GM23338 (cell line): ENCODE measurements at regions not wholly inside any gene's neighbourhood (a gene's known extent, or its start where the extent isn't known, plus 50 kb on each side); places are given as distances from the start of the nearest gene placed in this dataset.

Experiments used
- ATAC-seq: fragments of 200-7000 bp; cut with Tn5 transposase; 3 replicates; pipeline ENCODE4 v1.9.1; 2020
- DNase-seq: peaks from one replicate; pipeline ENCODE4 v3.0.0-alpha.2; 2015; ENCODE audit warnings: low spot score
- H2AFZ ChIP-seq: fragments of 200-600 bp; sonication (generic); 2 replicates; pipeline ENCODE4 v1.8.0; 2016; ENCODE audit warnings: antibody characterized with exemption, mild to moderate bottlenecking, moderate library complexity
- H3F3A ChIP-seq: fragments of 200-600 bp; sonication (generic); replicated peaks from 2 replicates; pipeline ENCODE4 v1.8.0; 2017; ENCODE audit warnings: antibody characterized with exemption, mixed run types, low read depth
- H3K27ac ChIP-seq: fragments of 200-600 bp; sonication (generic); 2 replicates; pipeline ENCODE4 v1.6.1; 2016; ENCODE audit warnings: low read depth
- H3K27me3 ChIP-seq: fragments of 200-600 bp; sonication (generic); 2 replicates; pipeline ENCODE4 v1.8.0; 2016; ENCODE audit warnings: mild to moderate bottlenecking, mixed run types, moderate library complexity; ENCODE audit not compliant: insufficient read depth
- H3K36me3 ChIP-seq: fragments of 200-600 bp; sonication (generic); 2 replicates; pipeline ENCODE4 v1.8.0; 2016; ENCODE audit warnings: mild to moderate bottlenecking; ENCODE audit not compliant: insufficient read depth
- H3K4me1 ChIP-seq: fragments of 200-600 bp; sonication (generic); 2 replicates; pipeline ENCODE4 v1.8.0; 2016; ENCODE audit warnings: mild to moderate bottlenecking, moderate library complexity; ENCODE audit not compliant: insufficient read depth
- H3K4me2 ChIP-seq: fragments of 200-600 bp; sonication (generic); 2 replicates; pipeline ENCODE4 v1.7.1; 2017; ENCODE audit warnings: mixed run types
- H3K4me3 ChIP-seq: fragments of 200-600 bp; sonication (generic); 2 replicates; pipeline ENCODE4 v1.6.1; 2016; ENCODE audit warnings: mixed run types
- H3K79me2 ChIP-seq: fragments of 200-600 bp; sonication (generic); replicated peaks from 2 replicates; pipeline ENCODE4 v1.8.0; 2017; ENCODE audit warnings: mild to moderate bottlenecking; ENCODE audit not compliant: insufficient read depth
- H3K9me2 ChIP-seq: fragments of 200-600 bp; sonication (generic); 2 replicates; pipeline ENCODE4 v1.8.0; 2017; ENCODE audit not compliant: insufficient read depth
- H4K20me1 ChIP-seq: fragments of 200-600 bp; sonication (generic); replicated peaks from 2 replicates; pipeline ENCODE4 v1.8.0; 2017; ENCODE audit warnings: mild to moderate bottlenecking; ENCODE audit not compliant: insufficient read depth
- H3K27ac Mint-ChIP-seq: 2 replicates; pipeline ENCODE4 v1.8.0; 2020; ENCODE audit warnings: inconsistent platforms, mild to moderate bottlenecking, moderate library complexity, mixed read lengths
- H3K27me3 Mint-ChIP-seq: 3 replicates; pipeline ENCODE4 v1.8.0; 2022; ENCODE audit warnings: low read depth, mild to moderate bottlenecking, moderate library complexity, mixed read lengths, inconsistent platforms; ENCODE audit not compliant: insufficient read depth, poor library complexity
- H3K36me3 Mint-ChIP-seq: 3 replicates; pipeline ENCODE4 v1.8.0; 2021; ENCODE audit warnings: low read depth, mild to moderate bottlenecking, inconsistent platforms, moderate library complexity, mixed read lengths
- H3K4me1 Mint-ChIP-seq: 3 replicates; pipeline ENCODE4 v1.8.0; 2020; ENCODE audit warnings: mild to moderate bottlenecking, inconsistent platforms, mixed read lengths
- H3K4me3 Mint-ChIP-seq: 3 replicates; pipeline ENCODE4 v1.8.0; 2021; ENCODE audit warnings: moderate library complexity, mild to moderate bottlenecking, inconsistent platforms, mixed read lengths
- H3K9me3 Mint-ChIP-seq: 3 replicates; pipeline ENCODE4 v1.8.0; 2020; ENCODE audit warnings: moderate library complexity, mild to moderate bottlenecking, inconsistent platforms, mixed read lengths
- CREB1 ChIP-seq: fragments of 250-450 bp; sonication (Bioruptor Pico); IDR thresholded peaks from 2 replicates; pipeline ENCODE4 v1.5.0; 2020; ENCODE audit warnings: low read depth, mild to moderate bottlenecking, moderate library complexity
- CTCF ChIP-seq, 2 experiments: fragments of 200-600 bp in 1 of 2; sonication (generic) in 1 of 2; conservative IDR thresholded peaks; 2 replicates each; pipeline versions ENCODE4 v1.5.1 to v1.6.1; 2016 to 2017; ENCODE audit warnings: antibody characterized with exemption in 2 of 2, low read depth in 2 of 2, mild to moderate bottlenecking in 2 of 2, moderate library complexity in 1 of 2
- ETS1 ChIP-seq: IDR thresholded peaks from 2 replicates; pipeline ENCODE4 v1.6.1; 2016; ENCODE audit warnings: antibody characterized with exemption
- EZH2 ChIP-seq: fragments of 200-600 bp; sonication (generic); IDR thresholded peaks from one replicate; pipeline ENCODE4 v1.8.0; 2017; ENCODE audit warnings: antibody characterized with exemption, mild to moderate bottlenecking, low read depth; ENCODE audit not compliant: unreplicated experiment
- EZH2phosphoT487 ChIP-seq: fragments of 200-600 bp; sonication (generic); IDR thresholded peaks from one replicate; pipeline ENCODE4 v1.8.1; 2018; ENCODE audit warnings: antibody characterized with exemption; ENCODE audit not compliant: unreplicated experiment
- JUNB ChIP-seq: IDR thresholded peaks from one replicate; pipeline ENCODE4 v1.6.1; 2016; ENCODE audit warnings: antibody characterized with exemption; ENCODE audit not compliant: unreplicated experiment
- NANOG ChIP-seq: IDR thresholded peaks from 2 replicates; pipeline ENCODE4 v1.6.1; 2016; ENCODE audit warnings: antibody characterized with exemption, borderline replicate concordance
- POLR2AphosphoS5 ChIP-seq: IDR thresholded peaks from 2 replicates; pipeline ENCODE4 v1.6.1; 2016; ENCODE audit warnings: antibody characterized with exemption, low read depth
- REST ChIP-seq: IDR thresholded peaks from one replicate; pipeline ENCODE4 v1.6.1; 2018; ENCODE audit warnings: antibody characterized with exemption; ENCODE audit not compliant: unreplicated experiment
- STAT1 ChIP-seq: IDR thresholded peaks from one replicate; pipeline ENCODE4 v1.6.1; 2016; ENCODE audit warnings: antibody characterized with exemption; ENCODE audit not compliant: unreplicated experiment
- ZNF114 ChIP-seq: fragments of 250-450 bp; sonication (Bioruptor Pico); IDR thresholded peaks from 2 replicates; pipeline ENCODE4 v1.5.0; 2020; ENCODE audit warnings: mild to moderate bottlenecking, moderate library complexity
- ZNF331 ChIP-seq: fragments of 250-450 bp; sonication (Bioruptor Pico); IDR thresholded peaks from 2 replicates; pipeline ENCODE4 v1.5.0; 2020; ENCODE audit warnings: low read depth, mild to moderate bottlenecking, moderate library complexity
- ZNF462 ChIP-seq: fragments of 250-450 bp; sonication (Bioruptor Pico); IDR thresholded peaks from 2 replicates; pipeline ENCODE4 v1.5.0; 2020; ENCODE audit warnings: mild to moderate bottlenecking, moderate library complexity

- H3K27ac Mint-ChIP-seq, result no peak overlapping the region
- H3F3A ChIP-seq, result no peaks in the 10 kb centered on the region
- peaks cover 46% of the 10 kb centered on the region for H3K9me3 Mint-ChIP-seq
- no peaks in the 10 kb centered on the region for H4K20me1 ChIP-seq
- no peaks in the 10 kb centered on the region for H3K27me3 ChIP-seq
- H3K4me3 Mint-ChIP-seq, result no peak overlapping the region
- no peak overlapping the region for H3K4me3 ChIP-seq
- H3K36me3 ChIP-seq, result no peaks in the 10 kb centered on the region; the same call in 1 of the 2 replicates
- no peaks in the 10 kb centered on the region for H3K4me1 ChIP-seq
- peaks cover 6% of the 10 kb centered on the region; the same call in 1 of the 2 replicates for H3K9me2 ChIP-seq
- H3K27ac ChIP-seq, result no peak overlapping the region
- no peaks in the 10 kb centered on the region for H3K4me1 Mint-ChIP-seq
- no peak for ATAC-seq
- peaks cover 23% of the 10 kb centered on the region for H3K36me3 Mint-ChIP-seq
- no peak overlapping the region for H2AFZ ChIP-seq
- TF ChIP-seq CTCF (conservative IDR thresholded peaks at IDR 0.05; ENCODE audit: low read depth in 2 of 2), result no peak; a peak in 2 of 4 replicates
- no peak for TF ChIP-seq JUNB
- no peak for TF ChIP-seq ZNF331 (CRISPR knock-in tag)
- TF ChIP-seq ZNF462 (CRISPR knock-in tag), result no peak
- TF ChIP-seq ZNF114, result no peak
- no peak for TF ChIP-seq ETS1
- no peak for TF ChIP-seq EZH2
- TF ChIP-seq POLR2AphosphoS5, result no peak
- no peak for TF ChIP-seq EZH2phosphoT487
- no peak for TF ChIP-seq STAT1
- no peak for TF ChIP-seq REST
- TF ChIP-seq CREB1, result no peak
- TF ChIP-seq NANOG, result no peak
- no peaks in the 10 kb centered on the region for H3K79me2 ChIP-seq
- no peak for DNase-seq
- H3K4me2 ChIP-seq, result no peak overlapping the region
- H3K27me3 Mint-ChIP-seq, result peaks cover 2% of the 10 kb centered on the region
These were observed 156.4 kb upstream of the ANKFN1 start for GRCh38 chr17:55996826-55997225.
